NCI-H146 treated with DMSO at 0.1 percent for 48 hours (cell line): ENCODE measurements at regions not wholly inside any gene's neighbourhood (a gene's known extent, or its start where the extent isn't known, plus 50 kb on each side); places are given as distances from the start of the nearest gene placed in this dataset.
"Not testable (repeated sequence)": the region's sequence is repeated elsewhere in the genome, so short reads cannot be mapped to it uniquely, and the experiment has no call there.

Source experiments
- DNase-seq: peaks from one replicate; lab custom pipeline; 2025; ENCODE audit not compliant: unreplicated experiment; lab: John Stamatoyannopoulos, UW

- DNase-seq = no peak
Observed at GRCh38 chr10:9848981-9849380, 1168.7 kb upstream of the CELF2 start.

GRCh38 chr10:9850415-9850814 lies 1167.3 kb upstream of the CELF2 start:
- DNase-seq = no peak

GRCh38 chr10:9851808-9852207 lies 1165.9 kb upstream of the CELF2 start:
- DNase-seq = no peak

GRCh38 chr10:9853405-9854355 lies 1164.0 kb upstream of the CELF2 start:
- DNase-seq = no peak

GRCh38 chr10:9855451-9855850 lies 1162.2 kb upstream of the CELF2 start:
- DNase-seq = not testable (repeated sequence)

- DNase-seq = no peak
Observed at GRCh38 chr10:9858816-9859215, 1158.9 kb upstream of the CELF2 start.

- no peak for DNase-seq
Observed at GRCh38 chr10:9860045-9860444, 1157.6 kb upstream of the CELF2 start.

- no peak for DNase-seq
Observed at GRCh38 chr10:9863559-9864121, 1154.0 kb upstream of the CELF2 start.

GRCh38 chr10:9868499-9868898 lies 1149.2 kb upstream of the CELF2 start:
- DNase-seq = no peak

- no peak for DNase-seq
Observed at GRCh38 chr10:9869205-9869604, 1148.5 kb upstream of the CELF2 start.

GRCh38 chr10:9869606-9870176 lies 1148.0 kb upstream of the CELF2 start:
- no peak for DNase-seq

GRCh38 chr10:9875353-9875752 lies 1142.3 kb upstream of the CELF2 start:
- no peak for DNase-seq

GRCh38 chr10:9877978-9878377 lies 1139.7 kb upstream of the CELF2 start:
- no peak for DNase-seq

- no peak for DNase-seq
Observed at GRCh38 chr10:9878383-9878782, 1139.3 kb upstream of the CELF2 start.

- no peak for DNase-seq
Observed at GRCh38 chr10:9885761-9886160, 1131.9 kb upstream of the CELF2 start.

- DNase-seq = no peak
Observed at GRCh38 chr10:9886772-9887171, 1130.9 kb upstream of the CELF2 start.

GRCh38 chr10:9895453-9895852 lies 1122.2 kb upstream of the CELF2 start:
- DNase-seq = no peak

GRCh38 chr10:9895981-9896380 lies 1121.7 kb upstream of the CELF2 start:
- DNase-seq = no peak

- no peak for DNase-seq
Observed at GRCh38 chr10:9898633-9899395, 1118.9 kb upstream of the CELF2 start.

GRCh38 chr10:9900751-9901150 lies 1116.9 kb upstream of the CELF2 start:
- no peak for DNase-seq

- DNase-seq = no peak
Observed at GRCh38 chr10:9901971-9902370, 1115.7 kb upstream of the CELF2 start.
